ENCODE measurements at regions not wholly inside any gene's neighbourhood (a gene's known extent, or its start where the extent isn't known, plus 50 kb on each side); places are given as distances from the start of the nearest gene placed in this dataset.
"Not testable (repeated sequence)": the region's sequence is repeated elsewhere in the genome, so short reads cannot be mapped to it uniquely, and the experiment has no call there.

- in situ Hi-C loops (cut with MboI; ENCODE audit: low sequenced_read_pairs): no loop called here
Measured at GRCh38 chr18:46179306-46179705, 75.1 kb downstream of the HAUS1 start.

GRCh38 chr18:46182633-46183358 is 78.6 kb downstream of the HAUS1 start:
- in situ Hi-C loops (cut with MboI; ENCODE audit: low sequenced_read_pairs): no loop called here

- in situ Hi-C loops (cut with MboI; ENCODE audit: low sequenced_read_pairs): not testable (repeated sequence)
Measured at GRCh38 chr18:46184296-46184695, 80.1 kb downstream of the HAUS1 start.

- in situ Hi-C loops (cut with MboI; ENCODE audit: low sequenced_read_pairs): no loop called here
Measured at GRCh38 chr18:46184727-46185126, 80.5 kb downstream of the HAUS1 start.

- in situ Hi-C loops (cut with MboI; ENCODE audit: low sequenced_read_pairs): no loop called here
Measured at GRCh38 chr18:46190667-46191066, 86.5 kb downstream of the HAUS1 start.

- in situ Hi-C loops (cut with MboI; ENCODE audit: low sequenced_read_pairs): no loop called here
Measured at GRCh38 chr18:46196627-46197243, 92.5 kb downstream of the HAUS1 start.

GRCh38 chr18:46199515-46200147 is 95.4 kb downstream of the HAUS1 start:
- in situ Hi-C loops (cut with MboI; ENCODE audit: low sequenced_read_pairs): no loop called here

- in situ Hi-C loops (cut with MboI; ENCODE audit: low sequenced_read_pairs): not testable (repeated sequence)
Measured at GRCh38 chr18:46200178-46201055, 96.2 kb downstream of the HAUS1 start.

GRCh38 chr18:46204143-46204542 is 100.0 kb downstream of the HAUS1 start:
- in situ Hi-C loops (cut with MboI; ENCODE audit: low sequenced_read_pairs): no loop called here

GRCh38 chr18:46207985-46208384 is 103.8 kb downstream of the HAUS1 start:
- in situ Hi-C loops (cut with MboI; ENCODE audit: low sequenced_read_pairs): no loop called here

- in situ Hi-C loops (cut with MboI; ENCODE audit: low sequenced_read_pairs): no loop called here
Measured at GRCh38 chr18:46209161-46209560, 105.0 kb downstream of the HAUS1 start.

GRCh38 chr18:46211816-46212215 is 107.6 kb downstream of the HAUS1 start:
- in situ Hi-C loops (cut with MboI; ENCODE audit: low sequenced_read_pairs): no loop called here

GRCh38 chr18:46212398-46212797 is 108.2 kb downstream of the HAUS1 start:
- in situ Hi-C loops (cut with MboI; ENCODE audit: low sequenced_read_pairs): no loop called here

GRCh38 chr18:46213295-46213694 is 109.1 kb downstream of the HAUS1 start:
- in situ Hi-C loops (cut with MboI; ENCODE audit: low sequenced_read_pairs): no loop called here

- in situ Hi-C loops (cut with MboI; ENCODE audit: low sequenced_read_pairs): no loop called here
Measured at GRCh38 chr18:46214435-46214834, 110.2 kb downstream of the HAUS1 start.

- in situ Hi-C loops (cut with MboI; ENCODE audit: low sequenced_read_pairs): no loop called here
Measured at GRCh38 chr18:46215902-46216723, 111.9 kb downstream of the HAUS1 start.

- in situ Hi-C loops (cut with MboI; ENCODE audit: low sequenced_read_pairs): no loop called here
Measured at GRCh38 chr18:46220116-46220515, 115.9 kb downstream of the HAUS1 start.

GRCh38 chr18:46222093-46222492 is 117.9 kb downstream of the HAUS1 start:
- in situ Hi-C loops (cut with MboI; ENCODE audit: low sequenced_read_pairs): no loop called here

- in situ Hi-C loops (cut with MboI; ENCODE audit: low sequenced_read_pairs): no loop called here
Measured at GRCh38 chr18:46222710-46223360, 118.7 kb downstream of the HAUS1 start.

All from HL-60/S4 (cell line).